Esophagus mucosa (tissue), 1 donor: ENCODE measurements at regions not wholly inside any gene's neighbourhood (a gene's known extent, or its start where the extent isn't known, plus 50 kb on each side); places are given as distances from the start of the nearest gene placed in this dataset.

Experiments
- ATAC-seq: fragments of 200-7000 bp; cut with Tn5 transposase; one replicate; pipeline ENCODE4 v1.9.1; 2020
- donor health status: DM: yes; HTN: yes; CAD: no.

DNA sequence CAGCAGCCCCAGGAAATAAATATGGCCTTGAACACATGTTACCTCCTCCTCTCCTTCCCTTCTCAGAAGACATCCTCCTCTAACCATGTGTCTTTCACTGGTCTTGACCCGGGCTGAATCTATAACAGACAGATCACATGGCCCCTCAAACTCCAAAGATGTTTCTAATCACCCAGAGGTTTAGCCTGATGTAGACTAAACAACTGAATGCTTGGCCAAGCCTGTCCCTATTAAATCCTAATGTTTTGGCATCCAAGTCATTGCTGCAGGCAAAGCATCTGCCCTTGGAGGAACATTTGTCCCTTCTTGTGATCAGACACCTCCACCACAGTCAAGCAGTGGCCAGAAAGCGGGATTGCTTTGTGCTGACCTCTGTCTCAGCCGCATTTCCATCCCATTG is 65.5 kb downstream of the ANKRD60 start:
- no peak for ATAC-seq

DNA sequence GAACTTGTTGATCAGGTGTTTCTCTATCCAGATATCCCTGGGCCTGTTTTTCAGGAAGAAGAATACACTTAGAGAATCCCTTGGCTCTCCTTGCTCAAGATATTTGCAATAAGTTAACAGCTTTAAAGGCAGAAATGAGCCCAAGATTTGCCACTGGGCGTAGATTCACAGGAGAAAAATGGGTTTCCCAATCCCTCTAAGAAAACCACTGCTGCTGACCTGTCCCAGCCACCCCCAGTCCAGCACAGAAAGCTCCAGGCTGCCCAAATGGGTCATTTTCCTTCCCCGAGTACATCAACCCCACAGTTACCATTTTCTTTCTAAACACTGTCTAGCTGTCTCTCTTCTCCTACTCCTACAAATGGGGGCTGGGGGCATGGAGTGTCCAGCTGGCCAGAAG is 67.3 kb downstream of the ANKRD60 start:
- no peak for ATAC-seq

DNA sequence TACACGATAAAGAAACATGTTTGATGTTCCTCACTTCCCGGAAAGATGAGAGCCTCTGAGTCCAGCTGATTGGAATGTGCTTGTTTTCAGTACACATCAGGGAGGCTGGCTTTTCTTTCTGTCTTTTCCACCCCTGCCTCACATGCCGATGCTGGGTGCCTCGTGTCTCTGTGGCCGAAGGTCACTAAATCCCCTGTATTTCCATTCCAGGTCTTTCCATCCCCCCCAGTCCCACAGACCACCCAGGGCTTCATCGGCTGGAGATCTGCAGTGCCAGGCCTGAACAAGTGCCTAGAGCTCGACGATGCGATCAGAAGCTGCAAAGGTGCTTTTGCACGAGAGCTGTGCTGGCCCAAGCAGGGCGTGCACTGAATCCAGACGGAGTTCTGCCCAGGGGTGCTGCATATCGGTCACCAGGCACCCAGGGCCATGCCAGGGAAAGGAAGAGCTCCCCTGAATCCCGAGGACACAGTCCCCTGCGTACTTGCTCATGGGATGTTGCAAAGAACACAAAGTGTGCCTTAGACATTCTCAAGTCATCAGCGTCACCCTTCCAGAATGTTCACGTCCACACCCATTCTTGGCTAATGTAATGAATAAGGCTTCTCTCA is 67.9 kb downstream of the ANKRD60 start:
- ATAC-seq = no peak

DNA sequence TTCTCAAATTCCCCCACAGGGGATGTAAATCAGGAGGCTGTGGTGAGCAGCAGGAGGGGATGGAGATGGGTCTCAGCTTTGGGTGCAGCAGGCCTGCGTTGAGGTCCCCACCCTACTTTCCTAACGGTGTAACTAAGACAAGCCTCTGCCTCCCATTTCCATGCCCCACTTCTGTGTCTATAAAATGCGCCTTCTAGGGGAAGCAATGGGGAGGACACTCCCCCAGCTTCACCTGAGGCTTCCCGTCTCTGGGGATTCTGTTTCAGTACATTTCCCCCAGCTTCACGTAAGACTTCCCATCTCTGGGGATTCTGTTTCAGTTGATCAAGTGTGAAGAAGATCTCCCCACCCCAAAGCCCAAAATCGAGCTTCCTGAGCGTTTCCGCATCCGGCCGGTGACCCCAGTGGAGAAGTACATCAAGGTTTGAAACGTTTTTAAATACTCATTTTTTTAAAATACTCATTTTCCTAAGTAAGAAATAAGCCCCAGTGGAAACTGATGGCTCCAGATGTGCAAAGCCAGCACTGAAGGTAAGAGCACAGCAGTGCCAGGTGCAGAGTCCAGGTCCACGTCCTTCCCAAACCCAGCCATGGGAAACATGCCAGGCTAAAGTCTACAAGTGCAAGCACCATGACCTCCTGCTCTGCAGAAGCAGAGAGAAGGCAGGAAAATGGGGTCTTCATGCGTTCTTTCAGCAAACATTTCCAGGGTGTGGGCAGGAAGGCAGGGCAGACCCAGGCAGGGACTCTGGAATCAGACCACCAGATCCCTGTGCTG is 73.1 kb downstream of the ANKRD60 start:
- no peak for ATAC-seq

DNA sequence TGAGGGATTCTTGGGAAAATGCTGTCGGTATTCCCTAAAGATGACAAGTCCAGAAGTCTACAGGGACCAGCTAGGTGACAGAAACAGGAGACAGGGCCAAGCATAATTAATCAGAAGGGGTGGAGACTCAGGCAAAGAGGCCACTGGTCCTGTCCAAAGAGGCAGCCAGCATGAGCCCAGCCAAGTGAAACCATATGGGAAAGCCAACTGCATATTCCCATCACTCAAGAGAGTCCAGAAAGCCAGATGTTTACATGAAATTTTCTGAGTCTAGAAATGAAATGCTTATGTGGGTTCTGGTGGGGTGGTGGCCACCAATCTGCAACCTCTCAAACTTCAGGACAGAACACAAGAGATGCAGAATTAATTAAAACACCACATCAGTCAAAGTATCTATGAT is 74.3 kb downstream of the ANKRD60 start:
- no peak for ATAC-seq

DNA sequence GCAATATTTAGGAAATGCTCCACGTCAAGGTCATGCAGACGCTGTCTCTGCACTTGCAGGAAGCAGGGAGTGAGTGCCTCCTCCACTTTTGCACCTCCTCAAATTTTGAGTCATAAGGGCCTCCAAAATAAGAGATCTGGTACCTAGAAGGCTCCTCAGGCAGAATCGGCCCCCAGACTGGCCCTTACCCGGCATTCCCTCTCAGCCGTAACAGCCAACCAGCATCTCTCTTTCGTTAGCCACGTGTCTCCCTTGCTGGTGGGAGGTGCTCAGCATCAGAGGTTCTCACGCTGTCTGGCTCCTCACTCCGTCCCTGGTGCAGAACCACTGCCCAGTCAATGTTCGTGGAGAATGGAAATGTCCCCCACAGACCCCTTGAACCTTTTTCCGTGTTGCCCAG is 75.3 kb downstream of the ANKRD60 start:
- no peak for ATAC-seq

DNA sequence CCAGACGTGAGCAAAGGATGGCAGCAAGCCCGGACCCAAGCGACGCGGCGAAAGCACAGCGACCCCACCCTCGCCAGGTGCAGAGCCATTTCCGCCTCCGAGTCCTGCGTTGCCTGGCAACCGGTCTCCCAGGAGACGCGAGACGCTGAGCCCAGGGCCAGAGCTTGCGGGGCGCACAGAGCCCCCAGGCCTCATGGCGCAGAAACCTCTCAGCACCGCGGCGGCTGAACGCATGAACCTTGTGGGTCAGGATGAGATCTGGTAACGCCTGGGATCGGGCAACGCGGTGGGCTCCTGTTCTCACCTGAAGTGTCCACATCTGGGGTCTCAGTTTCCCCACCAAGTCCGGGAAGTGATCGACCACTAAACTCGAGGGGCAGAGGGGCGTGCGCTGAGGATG is 77.7 kb downstream of the ANKRD60 start:
- no peak for ATAC-seq

DNA sequence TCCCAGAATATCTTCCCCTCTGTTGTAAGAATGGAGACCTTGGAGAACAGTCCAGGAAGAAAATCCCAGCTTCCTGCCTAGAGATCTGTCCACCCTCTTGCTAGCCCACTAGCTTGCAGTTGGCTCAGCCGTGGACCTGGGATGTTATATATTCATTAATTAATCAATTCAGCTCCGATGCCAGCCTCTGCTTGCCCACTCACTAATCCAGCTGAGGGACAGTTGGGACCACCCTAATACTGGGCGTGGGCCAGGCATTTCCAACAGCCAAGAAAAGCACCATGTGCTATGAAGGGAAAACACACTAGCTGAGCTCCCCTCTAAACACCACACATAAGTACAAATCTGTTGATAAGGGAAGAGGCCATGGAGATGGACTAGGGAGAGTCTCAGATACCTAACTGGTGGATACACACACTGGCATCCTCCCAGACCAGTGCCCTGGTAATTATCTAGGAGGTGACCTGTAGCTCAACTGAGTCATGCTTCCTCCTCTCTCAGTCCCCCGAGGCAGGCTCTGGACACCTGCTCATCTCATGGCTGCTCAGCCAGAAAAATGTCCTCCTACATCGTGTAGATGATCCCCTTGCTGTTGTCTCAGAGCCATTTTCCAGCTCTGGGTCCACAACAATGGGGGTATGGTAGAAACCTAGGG is 78.9 kb downstream of the ANKRD60 start:
- ATAC-seq = peak; percentile 28

DNA sequence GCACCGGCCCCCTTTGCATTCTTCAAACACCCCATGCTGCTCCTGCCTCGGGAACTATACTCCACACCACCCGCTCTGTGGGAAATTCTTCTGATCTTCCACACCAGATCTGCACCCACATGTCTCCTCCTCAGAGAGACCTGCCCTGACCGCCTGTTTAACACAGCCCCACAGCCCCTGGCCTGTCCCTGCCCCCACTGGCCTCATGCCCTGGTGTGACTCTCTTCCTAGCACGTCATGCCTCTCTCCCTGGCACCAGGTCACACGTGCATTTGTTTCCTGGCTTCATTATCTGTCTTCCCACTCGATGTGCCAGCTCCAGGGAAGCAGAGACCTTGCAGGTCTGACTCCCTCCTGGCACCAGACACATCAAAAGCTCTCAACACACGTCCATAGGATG is 79.6 kb downstream of the ANKRD60 start:
- no peak for ATAC-seq

DNA sequence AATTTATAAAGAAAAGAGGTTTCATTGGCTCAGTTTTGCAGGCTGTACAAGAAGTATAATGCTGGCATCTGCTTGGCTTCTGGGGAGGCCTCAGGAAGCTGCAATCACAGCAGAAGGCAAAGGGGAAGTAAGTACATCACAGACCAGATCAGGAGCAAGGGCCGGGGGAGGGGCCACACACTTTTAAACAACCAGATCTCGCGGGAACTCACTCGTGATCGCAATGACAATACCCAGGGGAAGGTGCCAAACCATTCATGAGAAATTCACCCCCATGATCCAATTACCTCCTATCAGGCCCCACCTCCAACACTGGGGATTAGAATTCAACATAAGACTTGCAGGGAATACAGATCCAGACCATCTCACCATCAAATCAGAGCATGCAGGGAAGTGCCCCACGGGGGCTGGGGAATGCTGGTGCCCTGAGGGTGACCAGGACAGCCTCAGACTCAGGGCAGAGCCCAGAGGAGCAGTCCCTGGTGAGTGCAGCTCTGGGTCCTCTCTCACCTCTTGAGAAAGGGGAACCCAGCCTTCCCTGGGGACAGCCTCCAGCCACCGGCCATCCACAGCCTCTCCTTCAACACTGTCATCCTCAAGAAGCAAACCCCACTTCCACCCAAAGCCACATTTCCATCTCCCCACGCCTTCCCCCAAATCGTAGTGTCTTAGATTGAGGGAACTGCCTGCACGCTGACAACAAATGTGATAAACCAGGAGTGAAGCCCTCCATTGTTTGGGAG is 80.7 kb downstream of the ANKRD60 start:
- no peak for ATAC-seq

DNA sequence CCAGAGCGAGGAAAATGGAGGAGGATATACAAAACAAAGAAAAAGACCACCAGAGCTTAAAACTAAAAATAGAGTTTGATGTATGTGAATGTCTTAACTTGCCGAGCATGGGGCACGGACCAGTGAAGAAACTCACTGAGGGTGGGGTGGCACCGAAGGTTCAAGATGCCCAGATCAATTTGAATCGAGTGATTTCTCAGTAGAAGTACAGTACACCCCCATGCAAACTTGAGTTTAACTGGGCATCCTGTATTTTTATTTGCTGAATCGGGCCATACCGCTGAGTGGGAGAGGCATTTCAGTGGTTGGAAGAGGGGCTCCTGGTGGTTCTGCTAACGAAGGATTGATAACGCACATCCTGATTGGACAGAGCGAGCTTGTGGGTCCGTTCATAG is 81.7 kb downstream of the ANKRD60 start:
- no peak for ATAC-seq

DNA sequence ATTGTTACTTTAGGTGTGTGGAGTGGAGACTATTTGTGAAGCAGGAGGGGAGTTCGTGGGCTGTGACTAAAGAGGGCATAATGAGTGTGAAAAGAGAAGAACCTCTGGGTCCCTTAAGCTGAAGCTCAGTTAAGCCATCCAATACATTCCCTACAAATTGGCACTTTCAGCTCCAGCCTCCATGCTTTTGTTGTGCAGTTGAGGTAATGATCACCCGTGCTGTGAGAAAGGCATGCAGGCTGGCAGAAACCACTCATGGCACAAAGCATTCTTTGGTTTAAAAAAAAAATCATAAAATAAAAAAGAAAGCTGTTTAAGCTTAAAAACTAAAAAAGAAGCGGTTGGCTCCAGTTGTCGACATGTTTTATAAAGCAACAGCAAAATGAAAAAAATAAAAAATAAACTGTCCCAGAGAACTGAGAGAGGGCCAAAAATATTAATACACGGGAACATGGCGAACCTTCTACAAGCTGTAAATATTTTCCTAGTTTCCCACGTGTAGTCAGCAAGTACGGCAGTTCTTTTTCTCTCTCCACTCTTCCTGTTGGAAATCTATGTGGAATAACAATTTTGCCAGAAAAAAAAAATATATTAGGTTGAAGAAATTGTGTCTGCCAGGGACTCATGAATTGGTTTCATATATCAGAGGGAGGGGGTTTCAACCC is 82.2 kb downstream of the ANKRD60 start:
- ATAC-seq = no peak

DNA sequence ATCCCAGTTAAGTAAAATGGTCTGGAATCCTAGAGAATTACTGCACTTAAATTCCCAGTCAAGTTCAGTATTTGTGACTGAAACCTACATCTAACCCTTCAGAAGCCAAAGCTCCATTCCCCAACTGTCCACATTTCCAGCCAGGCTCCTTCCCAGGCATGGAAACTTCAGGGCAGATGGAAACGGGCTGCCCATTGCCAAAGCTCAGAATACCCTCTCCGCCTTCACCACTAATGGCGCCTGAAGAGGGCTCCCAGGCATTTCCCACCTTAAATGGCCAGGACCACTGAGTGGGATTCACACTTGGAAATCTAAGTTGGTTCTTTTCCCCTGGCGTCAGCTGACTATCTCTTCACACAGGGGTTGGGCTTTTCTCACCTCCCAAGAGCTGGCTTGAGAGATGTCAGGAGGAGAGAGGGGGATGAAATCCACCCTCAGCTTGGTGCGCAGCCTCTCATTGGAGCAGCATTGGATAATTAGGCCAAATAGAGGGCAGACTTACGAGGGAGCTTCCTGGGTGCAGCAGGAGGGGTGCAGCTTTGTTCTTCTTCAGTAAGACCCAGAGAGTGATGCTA is 82.9 kb downstream of the ANKRD60 start:
- no peak for ATAC-seq

DNA sequence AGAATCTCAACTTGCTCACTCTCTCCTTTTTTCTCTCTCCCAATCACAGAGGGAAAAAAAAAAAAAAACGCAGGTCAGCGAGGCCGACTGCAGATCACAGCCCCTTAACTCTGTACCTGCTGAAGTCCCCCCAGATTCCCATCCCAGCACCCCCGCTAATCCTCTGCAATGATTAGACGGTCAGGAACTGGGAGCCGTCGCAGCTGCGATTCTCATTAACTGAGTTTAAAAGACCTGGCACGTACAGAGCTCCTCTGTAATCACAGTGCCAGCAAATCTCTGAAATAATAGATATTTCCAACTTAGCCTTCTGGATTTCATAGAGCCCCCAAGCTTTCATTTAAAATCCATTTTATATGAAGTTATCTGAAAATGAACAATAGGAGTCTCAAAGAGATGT is 84.4 kb downstream of the ANKRD60 start:
- no peak for ATAC-seq

DNA sequence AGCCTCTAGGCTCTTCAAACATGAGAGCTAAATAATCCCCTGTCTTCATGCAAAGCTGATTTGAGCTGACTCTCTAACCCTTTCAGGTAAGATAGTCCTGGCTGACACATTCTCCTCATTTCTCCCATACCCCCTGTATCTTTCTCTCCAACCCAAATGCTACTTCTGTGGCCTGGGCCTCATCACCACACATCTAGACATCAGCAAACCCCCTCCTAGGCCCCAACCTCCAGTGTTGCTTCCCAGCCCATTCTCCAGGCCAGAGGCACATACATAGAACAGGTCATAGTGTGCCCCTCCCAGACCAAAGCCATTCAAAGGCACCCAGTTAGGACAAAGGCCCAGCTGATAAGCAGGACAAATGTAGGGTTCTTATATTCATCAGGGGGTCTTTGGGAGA is 84.9 kb downstream of the ANKRD60 start:
- no peak for ATAC-seq

DNA sequence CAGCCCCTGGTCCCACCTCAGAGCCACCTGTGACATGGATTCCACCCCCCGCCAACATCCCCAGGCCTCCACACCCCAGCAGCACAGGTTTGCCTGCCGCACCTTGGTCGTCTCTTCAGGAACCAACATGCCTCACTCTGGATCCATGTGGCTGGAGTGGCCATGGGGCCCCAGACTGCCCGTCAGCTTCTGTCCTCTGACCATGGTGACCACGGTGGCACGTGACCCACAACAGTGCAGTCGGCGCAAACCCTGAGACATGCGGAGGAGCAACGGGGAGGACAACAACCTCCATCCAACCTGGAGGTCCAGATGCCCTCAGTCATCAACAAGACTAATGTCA is 85.6 kb downstream of the ANKRD60 start:
- ATAC-seq = no peak

DNA sequence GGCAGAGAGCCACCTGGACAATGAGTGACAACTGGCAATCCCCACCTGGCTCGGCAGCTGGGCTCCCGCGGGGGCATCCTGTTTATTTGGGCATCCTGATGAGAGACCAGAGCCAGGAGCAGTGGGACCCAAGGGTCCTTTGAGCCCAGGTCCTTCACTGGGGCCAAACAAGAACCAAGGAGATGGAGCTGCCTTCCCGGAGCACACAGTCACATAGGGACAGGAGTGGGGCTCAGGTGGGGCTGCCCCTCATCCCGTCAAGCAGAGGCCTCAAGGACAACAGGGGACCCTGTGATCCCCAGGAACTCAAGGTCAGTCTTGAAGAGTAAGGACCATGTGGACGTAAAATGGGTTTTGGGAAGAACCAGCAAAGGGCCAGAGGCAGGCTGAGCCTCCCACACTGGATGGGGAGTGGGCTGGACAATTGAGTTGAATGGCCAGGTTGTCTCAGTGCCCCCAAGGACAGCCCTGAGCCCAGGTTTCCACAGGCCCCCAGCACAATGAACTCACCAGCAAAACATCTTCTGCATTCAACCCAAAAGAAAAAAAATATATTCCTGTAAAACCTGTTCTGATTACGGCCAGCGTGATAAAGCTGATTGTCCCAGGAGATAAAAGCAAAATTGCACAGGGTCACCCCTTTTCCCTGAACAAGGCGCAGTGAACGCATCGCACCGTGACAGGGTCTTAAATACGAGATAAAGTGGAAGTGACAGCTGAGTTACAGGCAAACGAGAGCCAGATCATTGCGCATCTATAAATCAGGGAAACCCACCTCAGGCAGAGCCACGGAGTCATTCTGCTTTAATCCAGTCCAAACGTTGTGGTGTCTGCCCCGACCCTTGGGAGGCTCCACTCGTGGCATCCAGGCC is 86.2 kb downstream of the ANKRD60 start:
- no peak for ATAC-seq

DNA sequence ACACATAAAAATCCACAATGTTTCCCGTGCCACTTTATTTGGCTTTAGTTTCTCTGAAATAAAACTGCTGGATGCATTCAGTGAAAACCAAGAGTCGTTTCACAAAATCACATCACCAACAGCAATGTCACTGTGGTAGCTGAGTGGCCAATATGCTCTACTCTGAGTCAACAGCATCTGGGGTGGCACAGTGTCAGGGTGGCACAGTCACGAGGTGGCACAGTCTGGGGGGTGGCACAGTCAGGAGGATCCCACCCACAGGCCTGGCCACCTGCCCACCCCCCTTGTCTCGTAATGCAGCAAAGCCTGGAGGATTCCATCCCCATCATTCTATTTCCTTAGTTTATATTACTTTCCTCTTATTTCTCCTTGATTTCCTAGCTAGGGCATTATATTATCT is 87.0 kb downstream of the ANKRD60 start:
- no peak for ATAC-seq

DNA sequence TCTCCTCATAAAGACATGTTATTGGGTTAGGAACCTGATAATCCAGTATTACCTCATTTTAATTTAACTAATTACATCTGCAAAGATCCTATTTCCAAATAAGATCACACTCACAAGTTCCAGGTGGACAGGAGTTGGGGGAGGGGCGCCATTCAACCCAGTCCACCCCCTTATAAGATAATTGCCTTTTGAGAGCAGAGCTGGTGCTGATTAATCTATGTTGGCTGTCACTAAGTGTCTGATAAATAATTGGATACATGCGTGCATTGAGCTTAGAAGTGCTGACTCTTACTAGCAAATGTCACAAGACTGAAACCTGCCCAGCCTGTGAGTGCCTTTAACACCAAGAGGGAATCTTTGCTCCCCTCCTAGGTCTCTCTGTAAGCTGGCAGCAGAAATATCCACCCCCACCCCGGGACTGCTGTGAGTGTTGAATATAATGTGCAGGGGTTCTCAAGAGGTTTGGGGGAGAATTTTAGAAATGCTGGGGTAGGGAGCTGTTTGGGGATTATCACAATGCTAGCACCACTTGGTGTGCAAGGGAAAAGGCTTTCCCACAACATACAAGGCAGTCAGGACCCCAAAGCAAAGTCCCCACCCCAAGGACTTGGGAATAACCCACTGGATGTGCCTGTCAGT is 87.5 kb downstream of the ANKRD60 start:
- no peak for ATAC-seq

DNA sequence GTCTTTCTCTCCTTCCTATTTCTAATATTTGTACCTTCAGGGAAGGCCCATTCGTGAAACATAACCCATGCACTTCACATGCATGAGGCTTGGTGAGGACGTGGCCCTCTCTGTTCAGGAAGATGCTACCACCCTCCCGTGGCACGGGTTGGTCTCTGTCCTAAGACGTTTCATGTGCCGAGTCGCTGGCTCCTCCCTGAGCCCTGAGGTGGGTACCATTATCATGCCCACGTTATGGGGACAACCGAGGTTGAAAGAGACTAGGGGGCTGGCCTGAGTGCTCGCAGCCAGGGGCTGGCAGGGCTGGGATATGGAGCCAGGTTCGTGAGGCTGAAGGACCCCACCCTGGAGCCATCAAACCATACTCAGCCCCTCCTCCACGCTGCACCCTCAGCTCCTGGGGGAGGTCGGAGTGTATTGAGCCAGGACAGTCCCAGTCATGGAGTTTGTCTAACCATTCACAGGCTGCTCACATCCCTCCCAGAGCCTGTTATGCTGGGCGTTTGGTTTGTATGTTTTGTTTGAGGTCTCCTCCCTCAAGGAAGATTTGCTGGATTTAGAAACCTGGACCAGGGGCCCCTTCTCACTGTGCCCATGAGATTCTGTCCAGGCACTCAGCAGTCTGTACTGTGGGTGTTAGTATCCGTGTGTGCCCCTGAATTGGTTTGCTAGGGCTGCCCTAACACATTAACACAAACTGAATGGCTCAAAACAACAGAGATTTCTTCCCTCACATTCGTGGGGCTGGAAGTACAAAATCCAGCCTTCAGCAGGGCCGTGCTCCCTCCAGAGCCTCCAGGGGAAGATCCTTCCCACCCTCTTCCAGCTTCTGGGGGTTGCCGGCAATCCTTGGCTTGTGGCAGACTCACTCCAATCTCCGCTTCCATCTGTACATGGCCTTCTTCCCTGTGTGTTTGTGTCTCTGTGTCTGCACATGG is 88.3 kb downstream of the ANKRD60 start:
- ATAC-seq = no peak
